Activated naive CD4-positive, alpha-beta T cell treated with anti-CD3 and anti-CD28 coated beads for 36 hours (primary cell): ENCODE measurements at regions not wholly inside any gene's neighbourhood (a gene's known extent, or its start where the extent isn't known, plus 50 kb on each side); places are given as distances from the start of the nearest gene placed in this dataset.

Source experiments
- CTCF ChIA-PET: fragments of 350-600 bp; sonication (Branson Sonifier 250); formaldehyde crosslinking; loops from one replicate; lab custom pipeline; 2021; ENCODE audit warnings: antibody characterized with exemption; lab: Charles Lee
- DNase-seq: peaks from one replicate; pipeline ENCODE4 v3.0.0-alpha.2; 2020
- H3K27ac Mint-ChIP-seq: one replicate; pipeline ENCODE4 v1.8.0; 2021; ENCODE audit warnings: mild to moderate bottlenecking, mixed read lengths
- H3K27me3 Mint-ChIP-seq: one replicate; pipeline ENCODE4 v1.8.0; 2021; ENCODE audit warnings: low read depth, mixed read lengths
- H3K36me3 Mint-ChIP-seq: one replicate; pipeline ENCODE4 v1.8.0; 2021; ENCODE audit warnings: low read depth, mixed read lengths
- H3K4me1 Mint-ChIP-seq: one replicate; pipeline ENCODE4 v1.8.0; 2021; ENCODE audit warnings: low read depth, mixed read lengths
- H3K4me3 Mint-ChIP-seq: one replicate; pipeline ENCODE4 v1.8.0; 2021; ENCODE audit warnings: mild to moderate bottlenecking, moderate library complexity, mixed read lengths
- H3K9me3 Mint-ChIP-seq: one replicate; pipeline ENCODE4 v1.8.0; 2021; ENCODE audit warnings: mixed read lengths
- intact Hi-C: fragments of 100-400 bp; cut with micrococcal nuclease; formaldehyde crosslinking; loops from one replicate; pipeline ENCODE4 v1.15.1; 2023

DNA sequence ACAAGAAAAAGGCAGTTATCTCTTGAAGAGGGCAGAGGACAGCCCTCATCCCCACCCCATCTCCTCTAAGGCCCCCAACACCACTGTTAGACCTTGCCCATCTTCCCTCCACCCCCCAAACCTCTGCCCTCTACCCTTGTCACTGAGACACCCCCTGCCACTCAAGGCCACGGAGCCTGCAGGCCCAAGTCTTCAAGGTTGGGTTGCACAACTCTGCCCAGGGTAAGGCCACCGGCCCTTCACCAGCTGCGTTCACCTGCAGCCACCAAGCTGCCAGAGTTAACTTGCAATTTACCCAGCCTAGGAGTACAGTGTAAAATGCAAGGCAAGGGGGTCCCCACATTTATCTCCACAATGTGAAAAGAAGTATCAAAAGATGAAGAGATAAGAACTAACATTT lies 128.7 kb upstream of the PKDCC start:
- Mint-ChIP-seq H3K27me3 (no peaks in the 10 kb centered on the region), H3K27ac (no peak overlapping the region), H3K36me3 (no peaks in the 10 kb centered on the region), H3K4me1 (no peaks in the 10 kb centered on the region), H3K9me3 (no peaks in the 10 kb centered on the region), H3K4me3 (no peak overlapping the region)
- DNase-seq, result no peak
- intact Hi-C loops, result no loop called here
- CTCF ChIA-PET, result no interaction called here

DNA sequence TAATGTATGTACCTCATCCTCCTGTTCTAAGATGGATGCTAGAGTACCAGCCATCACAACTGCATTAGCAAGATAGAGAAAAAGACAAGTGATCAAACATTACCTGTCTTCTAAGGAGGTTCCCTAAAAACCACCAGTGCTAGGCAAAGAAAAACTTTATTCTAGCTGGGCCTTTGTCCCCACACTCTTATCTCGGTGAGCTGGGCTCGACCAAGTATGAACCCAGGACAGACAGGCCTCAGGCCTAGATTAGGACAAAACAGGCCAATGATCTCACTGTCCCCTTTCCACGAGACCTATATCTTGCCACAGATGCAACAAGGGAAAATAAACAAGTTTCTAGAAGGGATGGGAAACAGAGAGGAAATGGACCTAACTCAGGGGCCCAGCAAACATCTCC lies 127.6 kb upstream of the PKDCC start:
- no peaks in the 10 kb centered on the region for H3K9me3 Mint-ChIP-seq
- no peaks in the 10 kb centered on the region for H3K36me3 Mint-ChIP-seq
- no peaks in the 10 kb centered on the region for H3K27me3 Mint-ChIP-seq
- DNase-seq, result no peak
- CTCF ChIA-PET, result no interaction called here
- H3K27ac Mint-ChIP-seq, result no peak overlapping the region
- no peak overlapping the region for H3K4me3 Mint-ChIP-seq
- no peaks in the 10 kb centered on the region for H3K4me1 Mint-ChIP-seq
- intact Hi-C loops, result no loop called here

DNA sequence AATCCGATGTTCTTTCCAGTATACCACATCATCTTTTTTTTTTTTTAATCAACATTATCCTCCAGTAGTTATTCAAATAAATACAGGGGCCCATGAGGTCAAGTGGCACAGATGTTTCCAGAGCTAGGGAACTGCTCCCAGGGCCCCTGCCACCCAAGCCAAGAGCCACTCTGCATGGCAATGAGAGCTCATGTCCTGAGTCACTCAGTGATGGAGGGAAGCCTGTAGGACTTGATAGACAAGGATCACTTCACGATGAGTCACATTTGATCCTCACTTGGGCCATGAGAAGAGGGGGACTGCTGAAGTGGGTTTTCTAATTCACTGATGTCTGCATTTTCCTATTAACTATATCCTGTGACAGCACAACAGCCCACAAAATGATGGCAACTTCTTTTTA lies 127.0 kb upstream of the PKDCC start:
- CTCF ChIA-PET, result no interaction called here
- Mint-ChIP-seq H3K4me3 (no peak overlapping the region), H3K36me3 (no peaks in the 10 kb centered on the region), H3K9me3 (peaks cover 2% of the 10 kb centered on the region), H3K27ac (no peak overlapping the region), H3K4me1 (no peaks in the 10 kb centered on the region), H3K27me3 (no peaks in the 10 kb centered on the region)
- no peak for DNase-seq
- intact Hi-C loops, result no loop called here

DNA sequence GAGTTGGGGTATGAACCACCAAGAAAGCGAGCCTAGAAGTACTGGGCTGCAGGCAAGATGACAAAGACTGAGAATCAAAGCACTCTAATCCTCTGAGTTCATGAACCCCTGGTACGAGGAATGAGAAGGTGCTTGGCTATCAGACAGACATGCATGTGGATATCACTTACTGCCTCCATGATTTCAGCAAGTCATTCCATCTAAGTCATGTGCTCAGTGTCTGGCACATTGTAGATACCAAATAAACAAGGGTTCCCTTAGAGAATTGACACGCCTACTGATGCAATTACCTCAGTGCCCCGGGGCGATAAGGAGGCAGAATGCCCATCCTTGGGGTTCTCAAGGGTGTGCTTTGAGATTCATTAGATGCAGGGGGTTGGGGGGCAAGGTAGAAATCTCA lies 125.6 kb upstream of the PKDCC start:
- CTCF ChIA-PET, result no interaction called here

DNA sequence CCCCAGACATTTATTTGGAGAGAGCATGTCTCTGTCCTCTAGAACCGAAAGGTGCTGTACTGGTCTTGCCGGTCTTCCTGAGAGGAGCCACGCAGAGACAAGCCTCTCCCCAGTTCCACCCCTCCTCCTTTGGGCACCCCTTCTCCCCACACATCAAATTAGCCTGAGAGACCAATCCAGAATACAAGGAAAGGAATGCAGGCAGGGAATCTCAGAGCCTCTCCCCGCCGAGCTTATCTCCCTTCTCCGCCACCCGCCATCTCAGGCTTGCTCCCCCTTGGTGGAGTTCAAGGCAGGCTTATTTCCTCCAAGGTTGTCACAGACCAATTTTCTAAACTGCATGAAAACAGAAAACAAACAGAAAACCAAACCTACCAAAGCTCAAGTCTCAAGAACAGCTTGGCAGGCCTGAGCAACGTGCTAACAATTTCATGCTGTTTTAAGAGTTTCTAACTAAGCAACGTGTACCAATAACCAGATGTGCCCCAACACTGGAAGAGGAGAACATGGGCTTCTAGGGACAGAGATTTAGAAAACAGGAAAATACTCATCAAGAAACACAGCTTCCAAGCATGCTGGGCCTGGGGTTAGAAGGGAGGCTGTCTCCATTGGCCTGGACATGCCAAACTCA lies 124.5 kb upstream of the PKDCC start:
- peaks cover 2% of the 10 kb centered on the region for H3K9me3 Mint-ChIP-seq
- CTCF ChIA-PET, result no interaction called here
- no peaks in the 10 kb centered on the region for H3K4me1 Mint-ChIP-seq
- intact Hi-C loops, result no loop called here
- no peak overlapping the region for H3K27ac Mint-ChIP-seq
- H3K36me3 Mint-ChIP-seq, result no peaks in the 10 kb centered on the region
- no peak overlapping the region for H3K4me3 Mint-ChIP-seq
- no peak for DNase-seq
- no peaks in the 10 kb centered on the region for H3K27me3 Mint-ChIP-seq

More for the DNA sequence above, 125.6 kb upstream of the PKDCC start:
- no peak for DNase-seq
- no peaks in the 10 kb centered on the region for H3K4me1 Mint-ChIP-seq
- H3K4me3 Mint-ChIP-seq, result no peak overlapping the region
- no peaks in the 10 kb centered on the region for H3K36me3 Mint-ChIP-seq
- no peak overlapping the region for H3K27ac Mint-ChIP-seq
- no peaks in the 10 kb centered on the region for H3K27me3 Mint-ChIP-seq
- intact Hi-C loops, result no loop called here
- H3K9me3 Mint-ChIP-seq, result peaks cover 2% of the 10 kb centered on the region

DNA sequence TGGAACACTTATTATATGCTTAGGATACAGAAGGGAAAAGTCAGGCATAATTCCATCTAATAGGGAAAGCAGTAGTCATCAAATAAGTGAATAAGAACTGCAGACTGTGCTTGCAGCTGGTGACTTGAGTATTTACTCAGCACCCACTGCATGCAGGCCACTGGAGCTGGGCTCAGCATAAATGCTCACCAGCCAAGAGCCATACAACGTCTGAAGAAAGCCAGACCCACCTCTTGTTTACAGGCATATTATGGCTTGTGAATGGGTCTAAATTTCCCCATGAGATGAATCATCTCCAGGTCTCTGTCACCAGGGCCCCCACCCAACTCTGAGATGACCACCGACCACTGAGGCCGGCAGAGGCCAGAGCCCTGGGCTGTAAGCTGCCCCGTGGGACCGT lies 123.8 kb upstream of the PKDCC start:
- H3K4me1 Mint-ChIP-seq, result no peaks in the 10 kb centered on the region
- H3K36me3 Mint-ChIP-seq, result no peaks in the 10 kb centered on the region
- intact Hi-C loops, result no loop called here
- CTCF ChIA-PET, result no interaction called here
- no peaks in the 10 kb centered on the region for H3K27me3 Mint-ChIP-seq
- no peak for DNase-seq
- peaks cover 2% of the 10 kb centered on the region for H3K9me3 Mint-ChIP-seq
- H3K4me3 Mint-ChIP-seq, result no peak overlapping the region
- H3K27ac Mint-ChIP-seq, result no peak overlapping the region

DNA sequence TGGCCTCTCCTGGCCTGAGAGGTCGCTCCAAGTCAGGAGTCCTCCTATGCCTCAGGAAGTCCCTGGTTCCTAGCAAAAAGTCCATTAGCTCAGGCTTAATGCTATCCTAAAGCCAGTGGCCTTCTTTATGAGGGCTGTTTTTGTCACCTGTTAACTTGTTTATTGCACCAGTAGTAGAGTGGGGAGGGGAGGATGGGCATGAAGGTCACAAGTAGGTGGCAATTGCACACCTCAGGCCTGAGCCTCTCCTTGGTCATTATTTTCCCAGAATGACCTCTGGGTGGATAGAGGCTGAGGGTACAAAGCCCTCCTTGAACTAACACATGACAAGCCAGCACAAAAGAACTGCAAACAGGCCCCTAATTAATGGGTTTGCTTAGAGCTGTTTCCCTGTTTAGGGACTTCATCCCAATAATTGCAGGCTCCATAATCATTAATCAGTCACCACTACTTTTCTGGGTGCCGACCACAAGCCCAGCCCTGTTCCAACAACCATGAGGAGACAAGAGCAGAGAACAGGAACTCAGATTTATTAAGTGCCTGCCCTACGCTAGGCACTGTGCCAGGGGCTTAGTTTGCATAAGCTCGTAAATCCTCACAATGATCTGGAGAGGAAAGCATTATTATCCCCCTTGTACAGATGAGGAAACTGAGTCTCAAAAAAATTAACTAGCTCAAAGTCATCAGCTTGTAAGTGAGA lies 123.0 kb upstream of the PKDCC start:
- no peaks in the 10 kb centered on the region for H3K4me1 Mint-ChIP-seq
- H3K4me3 Mint-ChIP-seq, result no peak overlapping the region
- no peak for DNase-seq
- peaks cover 2% of the 10 kb centered on the region for H3K9me3 Mint-ChIP-seq
- H3K27ac Mint-ChIP-seq, result no peak overlapping the region
- no peaks in the 10 kb centered on the region for H3K36me3 Mint-ChIP-seq
- intact Hi-C loops, result no loop called here
- no peaks in the 10 kb centered on the region for H3K27me3 Mint-ChIP-seq
- CTCF ChIA-PET, result no interaction called here

DNA sequence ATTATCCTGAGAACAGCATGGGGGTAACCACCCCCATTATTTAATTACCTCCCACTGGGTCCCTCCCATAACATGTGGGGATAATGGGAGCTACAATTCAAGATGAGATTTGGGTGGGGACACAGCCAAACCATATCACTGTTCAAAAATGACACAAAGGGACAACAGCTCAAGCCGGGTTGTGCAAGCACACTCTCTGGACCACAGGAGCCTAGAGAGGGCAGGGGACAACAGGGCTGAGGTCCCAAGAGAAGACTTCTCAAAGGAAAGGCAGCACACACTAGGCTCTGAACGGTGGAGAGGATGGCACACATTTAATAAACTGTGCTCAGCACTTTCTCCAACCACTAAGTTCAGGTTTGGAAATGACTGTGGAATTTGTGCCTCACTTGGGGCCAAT lies 122.1 kb upstream of the PKDCC start:
- H3K36me3 Mint-ChIP-seq, result no peaks in the 10 kb centered on the region
- no peaks in the 10 kb centered on the region for H3K4me1 Mint-ChIP-seq
- H3K9me3 Mint-ChIP-seq, result peaks cover 2% of the 10 kb centered on the region
- CTCF ChIA-PET, result interaction anchor here (0.7 kb wide), 1 partner anchor 105 kb away, joined by 3 read pairs; no protein-coding TSS in a partner anchor
- H3K27ac Mint-ChIP-seq, result no peak overlapping the region
- H3K4me3 Mint-ChIP-seq, result no peak overlapping the region
- intact Hi-C loops, result no loop called here
- no peak for DNase-seq
- H3K27me3 Mint-ChIP-seq, result no peaks in the 10 kb centered on the region

DNA sequence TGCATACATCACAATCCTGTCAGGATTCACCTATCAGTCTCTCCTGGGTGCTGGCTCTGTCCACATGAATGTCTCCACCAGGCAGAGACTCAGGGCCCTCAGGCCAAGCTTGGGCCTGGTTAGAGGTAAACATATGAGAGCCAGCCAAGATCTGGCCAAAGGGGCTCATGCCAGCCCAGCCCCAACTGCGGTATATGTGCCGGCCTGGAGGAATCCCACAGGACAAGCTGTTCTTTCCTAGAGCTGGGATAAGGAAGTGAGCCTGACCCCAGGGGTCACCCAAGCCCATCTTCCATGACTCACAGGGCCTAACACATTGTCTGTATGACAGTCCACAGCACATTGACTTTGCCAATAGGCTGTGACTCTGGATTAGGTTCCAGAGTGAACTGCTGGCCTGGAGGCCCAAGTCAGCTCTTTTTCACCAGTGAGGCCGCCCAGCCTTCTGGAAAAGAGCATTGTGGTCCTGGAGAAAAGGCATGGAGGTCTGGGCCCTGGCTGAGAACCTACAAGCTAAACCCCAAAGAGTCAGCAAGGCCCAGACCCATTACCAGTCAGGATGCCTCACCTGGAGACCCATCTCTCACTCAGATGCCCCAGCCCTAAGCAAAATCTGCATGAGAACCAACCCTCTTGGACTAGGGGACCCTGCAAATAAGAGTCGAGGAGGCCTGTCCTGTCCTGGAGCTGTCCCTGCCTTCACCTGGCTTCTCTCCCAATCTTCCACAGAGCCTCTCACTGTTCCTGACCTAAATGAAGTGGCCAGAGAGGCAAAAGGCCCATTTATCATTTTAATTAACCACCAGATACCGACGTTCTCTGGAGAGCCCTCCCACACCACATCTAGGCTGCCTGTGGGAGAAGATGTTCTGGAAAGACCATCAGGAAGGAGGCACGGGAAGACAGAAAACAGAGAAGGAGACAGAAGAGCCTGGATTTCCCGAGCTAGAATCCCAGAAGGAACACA lies 120.9 kb upstream of the PKDCC start:
- CTCF ChIA-PET, result no interaction called here
- peaks cover 2% of the 10 kb centered on the region for H3K9me3 Mint-ChIP-seq

DNA sequence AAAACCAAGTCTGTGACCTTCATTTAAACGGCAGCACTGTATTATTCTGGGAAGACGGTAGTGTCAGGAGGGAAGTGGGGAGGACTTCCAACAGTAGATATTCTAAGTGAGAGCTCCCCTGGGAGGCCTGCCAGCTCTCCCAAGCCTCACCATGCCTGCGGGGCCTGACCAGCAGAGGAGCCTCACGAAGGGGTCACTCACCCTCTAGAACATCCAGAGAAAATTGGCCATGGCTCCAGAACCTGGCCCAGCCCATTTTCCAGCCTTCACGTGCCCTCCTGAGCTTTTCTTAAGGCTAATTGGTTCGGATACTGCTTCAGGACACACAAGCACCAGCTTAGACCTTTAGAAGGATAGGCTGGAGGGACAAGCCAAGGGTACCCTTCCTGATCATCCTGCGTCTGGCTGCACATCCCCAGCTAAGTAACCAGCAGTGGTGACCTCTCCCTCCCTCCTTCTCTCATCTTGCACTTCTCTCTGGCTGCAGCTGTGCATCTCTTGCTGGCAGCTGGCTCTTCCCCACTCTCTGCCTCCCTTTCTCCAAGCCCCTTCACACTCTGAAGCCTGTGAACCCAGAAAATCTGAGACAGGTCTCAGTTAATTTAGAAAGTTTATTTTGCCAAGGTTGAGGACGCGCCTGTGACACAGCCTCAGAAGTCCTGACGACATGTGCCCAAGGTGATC lies 120.1 kb upstream of the PKDCC start:
- DNase-seq, result no peak
- H3K27me3 Mint-ChIP-seq, result no peaks in the 10 kb centered on the region
- no peaks in the 10 kb centered on the region for H3K36me3 Mint-ChIP-seq
- intact Hi-C loops, result no loop called here
- no peaks in the 10 kb centered on the region for H3K4me1 Mint-ChIP-seq
- no peak overlapping the region for H3K27ac Mint-ChIP-seq
- H3K9me3 Mint-ChIP-seq, result peaks cover 2% of the 10 kb centered on the region
- H3K4me3 Mint-ChIP-seq, result no peak overlapping the region
- CTCF ChIA-PET, result interaction anchor here (0.6 kb wide), 1 partner anchor 121 kb away, joined by 3 read pairs; no protein-coding TSS in a partner anchor

More for the DNA sequence above, 120.9 kb upstream of the PKDCC start:
- Mint-ChIP-seq H3K4me1 (no peaks in the 10 kb centered on the region), H3K4me3 (no peak overlapping the region), H3K27me3 (no peaks in the 10 kb centered on the region), H3K27ac (no peak overlapping the region), H3K36me3 (no peaks in the 10 kb centered on the region)
- intact Hi-C loops, result no loop called here
- DNase-seq, result no peak

DNA sequence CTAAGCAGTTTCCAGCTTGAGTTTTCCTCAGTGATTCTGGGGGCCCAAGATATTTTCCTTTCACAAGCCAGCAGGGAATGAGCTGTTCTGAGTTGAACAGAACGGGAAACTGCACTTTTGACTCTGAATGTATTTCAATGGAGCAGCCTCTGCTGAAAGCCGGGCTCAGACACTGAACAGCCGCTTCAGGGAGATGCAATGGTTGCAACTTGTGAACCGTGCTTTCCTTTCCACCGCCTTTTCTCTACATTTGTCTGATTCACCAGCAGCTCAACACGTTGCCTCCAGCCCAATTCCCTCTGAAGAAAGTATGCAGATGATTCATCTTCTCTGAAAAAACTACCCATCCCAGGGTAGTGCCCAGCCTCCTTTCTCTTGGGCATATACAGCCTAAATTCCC lies 119.3 kb upstream of the PKDCC start:
- intact Hi-C loops, result no loop called here
- DNase-seq, result no peak
- Mint-ChIP-seq H3K36me3 (no peaks in the 10 kb centered on the region), H3K27me3 (no peaks in the 10 kb centered on the region), H3K9me3 (peaks cover 2% of the 10 kb centered on the region), H3K4me3 (no peak overlapping the region), H3K27ac (no peak overlapping the region), H3K4me1 (no peaks in the 10 kb centered on the region)
- CTCF ChIA-PET, result no interaction called here
